Erythroblast (primary cell): ENCODE measurements at regions not wholly inside any gene's neighbourhood (a gene's known extent, or its start where the extent isn't known, plus 50 kb on each side); places are given as distances from the start of the nearest gene placed in this dataset.

Experiments used
- GATA1 ChIP-seq: IDR thresholded peaks from 2 replicates; pipeline ENCODE4 v1.6.1; 2011; ENCODE audit warnings: low read depth, mild to moderate bottlenecking, control low read depth, low read length, moderate library complexity
- POLR2A ChIP-seq: IDR thresholded peaks from 2 replicates; pipeline ENCODE4 v1.6.1; 2011; ENCODE audit warnings: mild to moderate bottlenecking, low read length

DNA sequence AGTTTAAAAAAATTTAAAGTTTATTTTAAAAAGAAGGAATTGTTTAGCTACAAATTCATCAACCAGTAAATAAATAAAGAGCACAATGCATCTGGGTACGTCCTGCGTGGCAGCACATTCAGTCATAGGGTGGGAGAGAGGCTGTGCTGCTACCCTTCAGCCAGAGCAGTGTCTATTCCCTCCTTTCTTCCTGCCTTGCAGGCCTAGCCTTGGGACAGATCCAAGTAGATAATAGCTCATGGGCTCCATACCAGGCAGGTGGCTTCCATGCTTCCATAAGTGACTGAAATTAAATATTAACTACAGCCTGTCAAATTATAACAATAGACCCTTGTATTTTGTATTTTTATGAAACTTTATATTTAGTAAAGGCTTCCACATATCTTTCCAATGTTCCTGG, 408.3 kb upstream of the RGMB start:
- no peak for TF ChIP-seq POLR2A
- no peak for TF ChIP-seq GATA1
